ENCODE measurements at regions not wholly inside any gene's neighbourhood (a gene's known extent, or its start where the extent isn't known, plus 50 kb on each side); places are given as distances from the start of the nearest gene placed in this dataset.

- no peak for TF ChIP-seq CTCF (IDR thresholded peaks at IDR 0.05)
- Histone ChIP-seq H3K4me1 (no peaks in the 10 kb centered on the region), H3K36me3 (no peaks in the 10 kb centered on the region), H3K9me3 (no peaks in the 10 kb centered on the region), H3K27me3 (no peaks in the 10 kb centered on the region), H3K4me3 (no peak overlapping the region), H3K27ac (no peak overlapping the region)
- intact Hi-C loops (cut with DNase I), result no loop called here
- no peak for DNase-seq (ENCODE audit: low spot score in 2 of 2)
These were observed 288.5 kb upstream of the NUDT12 start for GRCh38 chr5:103851091-103851490.

- Histone ChIP-seq H3K27ac (no peak overlapping the region), H3K27me3 (no peaks in the 10 kb centered on the region), H3K9me3 (no peaks in the 10 kb centered on the region), H3K4me3 (no peak overlapping the region), H3K4me1 (no peaks in the 10 kb centered on the region), H3K36me3 (no peaks in the 10 kb centered on the region)
- no peak for TF ChIP-seq CTCF (IDR thresholded peaks at IDR 0.05)
- DNase-seq (ENCODE audit: low spot score in 2 of 2), result no peak
- intact Hi-C loops (cut with DNase I), result no loop called here
These were observed 287.3 kb upstream of the NUDT12 start for GRCh38 chr5:103849934-103850333.

GRCh38 chr5:103847060-103847459 lies 284.5 kb upstream of the NUDT12 start:
- Histone ChIP-seq H3K4me3 (no peak overlapping the region), H3K27ac (no peak overlapping the region), H3K4me1 (no peaks in the 10 kb centered on the region), H3K36me3 (no peaks in the 10 kb centered on the region), H3K27me3 (no peaks in the 10 kb centered on the region), H3K9me3 (no peaks in the 10 kb centered on the region)
- DNase-seq (ENCODE audit: low spot score in 2 of 2), result no peak
- TF ChIP-seq CTCF (IDR thresholded peaks at IDR 0.05), result no peak
- intact Hi-C loops (cut with DNase I), result no loop called here

GRCh38 chr5:103842936-103843335 lies 280.3 kb upstream of the NUDT12 start:
- no peak for DNase-seq (ENCODE audit: low spot score in 2 of 2)
- H3K36me3 ChIP-seq, result no peaks in the 10 kb centered on the region
- no peaks in the 10 kb centered on the region for H3K27me3 ChIP-seq
- no peak overlapping the region for H3K27ac ChIP-seq
- H3K4me1 ChIP-seq, result no peaks in the 10 kb centered on the region
- no peak for TF ChIP-seq CTCF (IDR thresholded peaks at IDR 0.05)
- H3K4me3 ChIP-seq, result no peak overlapping the region
- H3K9me3 ChIP-seq, result no peaks in the 10 kb centered on the region
- intact Hi-C loops (cut with DNase I), result no loop called here

- Histone ChIP-seq H3K4me1 (no peaks in the 10 kb centered on the region), H3K27me3 (no peaks in the 10 kb centered on the region), H3K36me3 (no peaks in the 10 kb centered on the region), H3K4me3 (no peak overlapping the region), H3K27ac (no peak overlapping the region), H3K9me3 (no peaks in the 10 kb centered on the region)
- intact Hi-C loops (cut with DNase I), result no loop called here
- no peak for TF ChIP-seq CTCF (IDR thresholded peaks at IDR 0.05)
- DNase-seq (ENCODE audit: low spot score in 2 of 2), result no peak
These were observed 278.0 kb upstream of the NUDT12 start for GRCh38 chr5:103840600-103840999.

- H3K4me1 ChIP-seq, result no peaks in the 10 kb centered on the region
- TF ChIP-seq CTCF (IDR thresholded peaks at IDR 0.05), result no peak
- H3K9me3 ChIP-seq, result no peaks in the 10 kb centered on the region
- intact Hi-C loops (cut with DNase I), result no loop called here
- no peak overlapping the region for H3K4me3 ChIP-seq
- H3K36me3 ChIP-seq, result no peaks in the 10 kb centered on the region
- H3K27me3 ChIP-seq, result no peaks in the 10 kb centered on the region
- no peak overlapping the region for H3K27ac ChIP-seq
- DNase-seq (ENCODE audit: low spot score in 2 of 2), result no peak
These were observed 271.6 kb upstream of the NUDT12 start for GRCh38 chr5:103834216-103834615.

All from ascending aorta (tissue), 2 donors.